GM18951 (cell line): ENCODE measurements at regions not wholly inside any gene's neighbourhood (a gene's known extent, or its start where the extent isn't known, plus 50 kb on each side); places are given as distances from the start of the nearest gene placed in this dataset.
"Not testable (repeated sequence)": the region's sequence is repeated elsewhere in the genome, so short reads cannot be mapped to it uniquely, and the experiment has no call there.

ENCODE experiments used
- POLR2A ChIP-seq: IDR thresholded peaks from 4 replicates; pipeline ENCODE4 v1.6.1; 2011; ENCODE audit warnings: mild to moderate bottlenecking; ENCODE audit not compliant: insufficient read length, insufficient read depth; ENCODE audit errors: extremely low read depth
- in situ Hi-C: fragments of 300-500 bp; cut with MboI; formaldehyde crosslinking; loops from one replicate; pipeline ENCODE4 v1.12.0; 2022; ENCODE audit warnings: low sequenced_read_pairs, mixed read lengths, inconsistent platforms; ENCODE audit not compliant: unreplicated experiment

- in situ Hi-C loops, result no loop called here
- TF ChIP-seq POLR2A, result no peak
These were observed 335.1 kb downstream of the XPNPEP1 start for GRCh38 chr10:109588259-109588658.

DNA sequence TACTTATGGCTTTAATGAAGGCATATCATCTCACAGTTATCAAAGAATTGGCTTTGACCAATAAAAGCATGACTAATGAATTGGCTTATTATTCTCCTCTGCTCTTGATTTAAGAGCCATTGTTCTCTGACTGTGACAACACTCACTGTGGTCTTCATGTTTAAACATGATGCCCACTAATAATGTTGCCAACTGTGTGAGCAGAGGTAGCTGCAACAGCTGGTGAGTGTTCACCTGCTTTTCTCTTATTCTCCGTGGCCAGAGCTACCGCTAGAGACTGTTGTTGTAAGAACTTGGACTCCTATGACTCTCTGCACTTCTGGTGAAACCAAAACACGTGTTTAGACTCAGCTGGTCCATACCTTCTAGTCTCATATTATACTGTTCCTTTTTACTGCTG lies 335.9 kb downstream of the XPNPEP1 start:
- in situ Hi-C loops, result no loop called here
- no peak for TF ChIP-seq POLR2A

DNA sequence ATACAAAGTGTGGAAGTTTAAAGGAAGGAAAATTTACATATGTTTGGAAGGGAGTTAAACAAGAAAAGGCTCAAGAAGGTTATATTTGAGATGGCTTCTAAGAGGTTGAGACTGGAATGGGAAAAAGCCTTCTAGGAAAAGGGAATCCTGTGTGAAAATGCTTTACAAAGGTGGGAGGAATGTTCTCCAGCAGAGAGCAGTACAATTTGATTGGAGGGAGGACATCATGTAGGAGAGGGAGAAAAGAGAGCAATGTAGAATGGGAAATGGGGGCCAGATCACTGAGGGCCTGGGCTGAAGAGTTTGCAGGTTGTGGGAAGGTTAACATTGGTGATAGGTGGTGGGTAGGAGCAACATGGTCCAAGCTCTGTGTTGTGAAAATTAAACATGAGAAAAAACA lies 366.9 kb downstream of the XPNPEP1 start:
- TF ChIP-seq POLR2A, result no peak
- in situ Hi-C loops, result no loop called here

DNA sequence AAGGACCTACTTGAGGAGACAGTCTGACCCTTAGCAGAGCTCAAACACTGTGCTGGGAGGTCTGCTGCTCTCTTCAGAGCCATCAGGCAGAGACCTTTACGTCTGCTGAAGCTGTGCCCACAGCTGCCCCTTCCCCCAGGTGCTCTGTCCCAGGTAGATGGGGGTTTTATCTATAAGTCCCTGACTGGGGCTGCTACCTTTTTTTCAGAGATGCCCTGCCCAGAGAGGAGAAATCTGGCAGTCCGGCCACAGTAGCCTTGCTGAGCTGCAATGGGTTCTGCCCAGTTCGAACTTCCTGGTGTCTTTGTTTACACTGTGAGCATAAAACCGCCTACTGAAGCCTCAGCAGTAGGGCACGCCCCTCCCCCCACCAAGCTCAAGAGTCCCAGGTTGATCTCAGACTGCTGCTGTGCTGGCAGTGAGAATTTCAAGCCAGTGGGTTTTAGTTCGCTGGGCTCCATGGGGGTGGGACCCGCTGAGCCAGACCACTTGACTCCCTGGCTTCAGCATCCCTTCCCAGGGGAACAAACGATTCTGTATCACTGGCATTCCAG lies 381.2 kb downstream of the XPNPEP1 start:
- in situ Hi-C loops, result not testable (repeated sequence)

DNA sequence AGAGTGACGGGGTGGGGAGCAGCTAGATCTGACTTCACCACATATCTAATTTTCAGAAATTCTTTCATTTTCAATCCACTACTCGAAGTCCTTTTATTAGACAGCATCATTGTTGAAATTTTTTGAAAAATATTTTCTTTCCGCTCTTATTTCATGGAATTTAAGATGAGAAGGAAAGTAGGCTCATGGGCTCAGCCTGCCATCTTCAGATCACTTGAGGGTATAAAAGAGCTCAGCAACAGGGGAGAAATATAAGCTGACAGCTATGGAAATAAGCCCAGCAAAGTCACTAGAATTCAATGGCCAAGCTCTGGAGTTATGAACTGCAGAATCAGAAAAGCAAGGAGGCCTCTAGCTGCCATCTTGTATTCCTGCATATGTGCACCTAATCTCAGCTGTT lies 389.1 kb downstream of the XPNPEP1 start:
- in situ Hi-C loops, result no loop called here

DNA sequence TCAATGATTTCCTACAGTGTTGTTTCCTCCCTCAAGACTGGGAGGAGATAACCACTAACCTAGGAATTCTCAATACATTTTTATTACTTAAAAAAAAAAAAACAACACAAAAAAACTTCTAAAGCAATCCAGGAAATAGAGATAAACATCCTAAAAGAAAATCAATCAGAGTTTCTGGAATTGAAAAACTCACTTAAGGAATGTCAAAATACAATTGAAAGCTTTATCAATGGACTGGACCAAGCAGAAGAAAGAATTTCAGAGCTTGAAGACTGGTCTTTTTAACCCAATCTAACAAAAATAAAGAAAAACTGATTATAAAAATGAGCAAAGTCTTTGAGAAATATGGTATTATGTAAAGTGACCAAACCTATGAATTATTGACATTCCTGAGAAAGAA lies 394.1 kb downstream of the XPNPEP1 start:
- in situ Hi-C loops, result no loop called here
- TF ChIP-seq POLR2A, result no peak

More for the DNA sequence above, 389.1 kb downstream of the XPNPEP1 start:
- no peak for TF ChIP-seq POLR2A

- in situ Hi-C loops, result loop anchor here (10.0 kb wide), 1 partner anchor 983 kb away; no protein-coding TSS in a partner anchor
- no peak for TF ChIP-seq POLR2A
These were observed 405.6 kb downstream of the XPNPEP1 start for GRCh38 chr10:109517748-109518147.

DNA sequence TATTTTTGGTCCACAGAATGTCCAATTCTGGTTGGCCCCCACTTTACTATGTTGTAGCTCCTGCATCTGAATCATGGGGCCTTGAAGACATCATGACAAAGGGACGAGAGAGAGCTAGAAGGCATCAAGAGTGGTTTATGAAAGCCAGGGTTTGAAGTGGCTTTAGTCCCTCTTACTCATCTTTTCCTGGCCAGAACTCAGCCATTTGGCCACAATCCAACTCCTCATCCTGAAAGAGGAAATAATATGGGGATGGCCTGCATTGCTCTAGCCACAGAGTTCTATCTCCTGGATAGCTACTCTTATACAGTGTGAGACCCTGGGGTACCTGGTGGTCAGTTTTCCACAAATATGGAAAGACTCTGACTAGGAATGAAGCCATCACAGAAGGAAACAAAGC lies 418.9 kb downstream of the XPNPEP1 start:
- no peak for TF ChIP-seq POLR2A

DNA sequence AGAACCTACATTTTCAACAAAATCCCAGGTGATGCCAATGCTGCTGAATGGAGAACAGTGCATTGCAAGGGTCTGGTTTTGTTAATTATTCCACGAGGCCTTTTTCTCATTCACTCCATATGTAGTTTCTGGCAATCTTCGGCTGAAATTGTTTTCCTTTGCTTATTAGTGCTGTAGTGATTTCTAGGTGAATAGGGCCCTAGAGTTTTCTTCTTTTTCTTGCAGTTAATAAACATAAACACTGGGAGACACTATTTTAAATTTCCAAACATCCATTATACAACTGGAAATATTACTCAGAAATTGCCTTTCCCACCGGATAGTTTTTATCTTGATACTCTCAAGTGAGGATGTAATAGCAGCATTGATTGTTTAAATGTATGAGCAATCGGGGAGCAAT lies 435.6 kb downstream of the XPNPEP1 start:
- in situ Hi-C loops, result no loop called here
- TF ChIP-seq POLR2A, result no peak

More for the DNA sequence above, 418.9 kb downstream of the XPNPEP1 start:
- in situ Hi-C loops, result no loop called here

- TF ChIP-seq POLR2A, result no peak
- in situ Hi-C loops, result no loop called here
These were observed 442.5 kb downstream of the XPNPEP1 start for GRCh38 chr10:109480836-109481235.

DNA sequence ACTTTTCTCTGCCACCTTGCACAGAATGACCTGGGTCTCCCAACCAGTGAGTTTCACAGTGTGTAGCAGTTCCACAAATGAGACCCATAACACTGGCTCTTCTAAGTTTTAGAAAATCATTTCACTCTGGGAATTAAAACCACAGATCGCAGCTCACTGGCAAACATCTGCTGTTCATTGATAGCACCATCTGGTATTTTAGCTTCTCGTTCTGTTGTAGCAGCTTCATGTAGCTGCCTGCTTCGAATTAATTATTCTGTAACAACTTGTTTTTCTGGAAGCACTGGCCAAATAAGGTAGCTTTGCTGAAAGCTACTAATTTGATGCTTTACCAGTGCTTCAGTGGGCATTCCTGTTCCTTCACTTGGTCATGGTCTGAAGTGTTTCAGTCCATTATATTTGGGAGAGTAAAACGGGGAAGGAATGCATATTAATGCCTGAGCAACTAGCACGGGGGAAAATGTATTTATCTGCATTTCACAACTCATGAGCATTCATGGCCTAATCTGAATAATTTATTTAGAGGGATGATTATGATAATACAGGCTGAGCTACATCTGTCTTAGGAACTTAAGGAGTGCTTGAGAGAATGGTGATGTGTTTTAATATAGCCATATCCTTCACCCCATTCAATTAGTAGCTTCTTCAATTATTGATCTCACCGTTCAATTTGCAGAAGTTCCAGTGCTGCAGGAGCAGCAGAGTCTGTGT lies 447.4 kb downstream of the XPNPEP1 start:
- in situ Hi-C loops, result no loop called here
- no peak for TF ChIP-seq POLR2A

DNA sequence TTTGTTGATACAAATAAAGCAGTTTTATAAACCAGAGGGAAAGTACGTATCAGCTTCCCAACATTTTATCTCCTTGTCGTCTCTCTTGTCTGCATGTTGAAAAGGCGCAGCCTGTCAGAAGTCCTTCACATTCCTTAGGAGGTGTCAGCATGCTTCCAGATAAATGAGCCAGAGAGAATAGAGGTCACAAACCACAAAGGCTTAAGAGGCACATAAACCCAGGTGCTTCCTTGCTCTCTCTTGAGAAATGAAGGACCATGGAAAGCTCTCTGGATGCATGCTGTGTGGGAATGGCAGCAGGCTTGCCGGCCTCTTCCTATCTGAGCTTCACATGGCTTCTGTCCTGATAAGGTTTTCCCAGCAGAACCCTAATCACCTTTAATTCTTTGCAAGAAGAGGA lies 448.5 kb downstream of the XPNPEP1 start:
- no peak for TF ChIP-seq POLR2A
- in situ Hi-C loops, result no loop called here

DNA sequence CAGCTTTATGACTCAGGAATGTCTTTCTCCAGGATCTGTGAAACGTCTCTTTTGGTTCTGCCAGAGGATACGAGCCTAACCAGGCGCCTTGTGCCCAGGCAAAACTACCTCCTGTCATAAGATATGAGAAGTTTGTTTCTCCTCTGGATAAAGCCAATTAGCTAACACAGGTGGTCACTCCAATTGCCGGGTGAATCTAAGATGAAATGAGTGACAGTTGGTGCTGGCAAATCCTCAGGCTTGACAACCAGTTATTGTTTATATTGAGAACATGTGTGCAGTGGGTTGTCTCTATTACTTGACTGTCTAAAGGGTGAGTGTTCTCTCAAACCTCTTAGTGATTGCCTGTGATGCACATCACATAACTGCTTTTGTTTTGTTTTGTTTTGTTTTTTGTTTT lies 449.1 kb downstream of the XPNPEP1 start:
- no peak for TF ChIP-seq POLR2A
- in situ Hi-C loops, result no loop called here

GRCh38 chr10:109467551-109467950 lies 455.8 kb downstream of the XPNPEP1 start:
- in situ Hi-C loops, result no loop called here
- no peak for TF ChIP-seq POLR2A
